GM12875 (cell line): ENCODE measurements at regions not wholly inside any gene's neighbourhood (a gene's known extent, or its start where the extent isn't known, plus 50 kb on each side); places are given as distances from the start of the nearest gene placed in this dataset.

Experiments used
- H3K4me3 ChIP-seq: one replicate; pipeline ENCODE4 v1.5.1; 2011; ENCODE audit warnings: low read depth, low read length, control low read depth
- TF ChIP-seq, protein P1 (sequence below): IDR thresholded peaks from 2 replicates; pipeline ENCODE4 v1.5.1; 2011; ENCODE audit warnings: low read depth, mild to moderate bottlenecking, control low read depth, inconsistent platforms, low read length, moderate library complexity, borderline replicate concordance; ENCODE audit not compliant: insufficient read depth

DNA sequence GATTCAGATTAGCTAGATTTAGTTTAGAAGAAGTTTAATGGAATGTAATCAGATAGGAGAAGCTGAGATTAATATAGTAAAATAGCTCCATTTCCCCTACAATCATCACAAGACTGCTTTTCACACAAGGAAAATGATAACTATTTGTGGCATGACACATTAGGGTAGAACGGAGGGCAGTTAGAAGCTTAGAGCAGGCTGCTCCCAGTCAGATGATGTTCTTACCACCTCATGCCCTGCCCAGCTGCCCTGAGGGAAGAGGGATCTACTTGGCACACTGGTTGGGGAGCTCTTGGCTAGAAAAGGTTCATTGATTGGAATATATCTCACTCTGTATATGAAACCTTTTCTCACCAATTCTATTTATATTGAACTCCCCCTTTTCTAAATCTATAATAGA is 180.7 kb upstream of the IL15 start:
- H3K4me3 ChIP-seq: no peak overlapping the region
- TF ChIP-seq, protein P1, sequence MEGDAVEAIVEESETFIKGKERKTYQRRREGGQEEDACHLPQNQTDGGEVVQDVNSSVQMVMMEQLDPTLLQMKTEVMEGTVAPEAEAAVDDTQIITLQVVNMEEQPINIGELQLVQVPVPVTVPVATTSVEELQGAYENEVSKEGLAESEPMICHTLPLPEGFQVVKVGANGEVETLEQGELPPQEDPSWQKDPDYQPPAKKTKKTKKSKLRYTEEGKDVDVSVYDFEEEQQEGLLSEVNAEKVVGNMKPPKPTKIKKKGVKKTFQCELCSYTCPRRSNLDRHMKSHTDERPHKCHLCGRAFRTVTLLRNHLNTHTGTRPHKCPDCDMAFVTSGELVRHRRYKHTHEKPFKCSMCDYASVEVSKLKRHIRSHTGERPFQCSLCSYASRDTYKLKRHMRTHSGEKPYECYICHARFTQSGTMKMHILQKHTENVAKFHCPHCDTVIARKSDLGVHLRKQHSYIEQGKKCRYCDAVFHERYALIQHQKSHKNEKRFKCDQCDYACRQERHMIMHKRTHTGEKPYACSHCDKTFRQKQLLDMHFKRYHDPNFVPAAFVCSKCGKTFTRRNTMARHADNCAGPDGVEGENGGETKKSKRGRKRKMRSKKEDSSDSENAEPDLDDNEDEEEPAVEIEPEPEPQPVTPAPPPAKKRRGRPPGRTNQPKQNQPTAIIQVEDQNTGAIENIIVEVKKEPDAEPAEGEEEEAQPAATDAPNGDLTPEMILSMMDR: no peak

DNA sequence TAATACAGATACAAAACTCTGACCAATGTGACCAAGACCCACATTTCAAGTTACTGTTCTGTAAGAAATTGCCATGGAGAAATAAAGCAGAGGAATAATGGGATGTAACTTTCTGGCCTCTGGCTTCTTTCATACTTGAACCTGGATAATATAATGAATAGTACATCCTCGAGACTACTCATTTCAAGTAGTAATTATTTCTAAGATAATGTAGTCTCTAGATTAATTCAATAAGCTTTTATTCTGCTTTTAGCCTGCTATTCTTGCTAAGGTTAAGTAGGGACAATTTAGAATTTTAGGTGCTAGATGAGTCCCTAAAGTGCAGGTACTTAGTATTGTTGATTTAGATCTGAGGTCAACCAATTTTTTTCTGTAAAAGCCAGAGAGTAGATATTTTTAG is 178.7 kb upstream of the IL15 start:
- TF ChIP-seq, protein P1: no peak
- H3K4me3 ChIP-seq: no peak overlapping the region

DNA sequence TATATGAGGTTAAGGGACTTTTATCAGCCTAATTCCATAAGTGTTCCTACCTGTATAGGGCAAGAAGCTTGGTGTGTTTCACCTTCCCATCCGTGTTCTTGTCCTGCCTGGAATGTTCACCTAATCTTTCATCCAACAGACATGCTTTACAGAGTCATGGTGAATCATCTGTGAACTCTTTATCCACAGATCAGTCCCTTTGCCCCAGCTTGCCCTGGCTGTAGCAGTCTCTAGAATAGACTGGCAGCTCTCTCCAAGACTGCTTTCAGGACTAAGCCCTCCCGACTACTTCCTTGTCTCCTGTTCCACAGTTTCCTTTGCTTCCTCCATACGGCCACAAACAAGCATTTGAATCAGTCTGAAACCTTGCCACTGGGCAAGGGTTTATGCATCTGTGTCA is 177.9 kb upstream of the IL15 start:
- no peak overlapping the region for H3K4me3 ChIP-seq
- TF ChIP-seq, protein P1: no peak

DNA sequence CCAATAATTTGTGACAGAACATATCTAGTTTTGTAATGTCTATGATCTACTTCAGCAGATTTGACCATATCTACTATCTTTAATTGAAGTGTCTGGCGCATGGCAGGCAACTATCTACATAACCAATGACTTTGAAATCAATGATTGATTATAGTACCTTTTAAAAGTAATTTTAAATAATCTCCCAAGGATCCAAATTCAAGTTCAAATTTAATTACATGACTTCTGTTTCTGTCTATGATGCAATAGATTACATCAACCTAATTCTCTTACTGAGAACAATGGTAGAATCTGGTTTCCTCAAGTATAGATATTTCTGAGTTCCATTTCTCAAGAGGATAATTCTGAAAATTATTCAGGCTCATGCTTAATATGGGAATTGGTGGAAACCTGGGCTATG is 177.4 kb upstream of the IL15 start:
- no peak overlapping the region for H3K4me3 ChIP-seq
- TF ChIP-seq, protein P1: no peak

DNA sequence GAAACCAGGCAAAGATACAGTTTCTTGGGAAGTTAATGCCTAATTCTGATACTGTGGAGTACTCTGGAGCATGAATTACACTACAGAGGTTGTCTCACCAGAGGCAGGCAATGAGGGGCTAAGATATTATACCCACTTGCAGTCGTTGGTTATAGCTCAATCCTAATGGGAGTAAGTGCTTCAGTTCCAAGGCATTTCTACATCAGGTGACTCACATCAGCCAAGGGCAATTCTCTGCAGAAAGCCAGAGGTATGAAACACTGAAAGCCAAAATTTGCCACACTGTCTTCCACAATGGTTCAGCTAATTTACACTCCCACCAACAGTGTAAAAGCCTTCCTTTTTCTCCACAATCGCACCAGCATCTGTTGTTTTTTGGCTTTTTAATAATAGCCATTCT is 174.0 kb upstream of the IL15 start:
- TF ChIP-seq, protein P1: no peak
- no peak overlapping the region for H3K4me3 ChIP-seq

DNA sequence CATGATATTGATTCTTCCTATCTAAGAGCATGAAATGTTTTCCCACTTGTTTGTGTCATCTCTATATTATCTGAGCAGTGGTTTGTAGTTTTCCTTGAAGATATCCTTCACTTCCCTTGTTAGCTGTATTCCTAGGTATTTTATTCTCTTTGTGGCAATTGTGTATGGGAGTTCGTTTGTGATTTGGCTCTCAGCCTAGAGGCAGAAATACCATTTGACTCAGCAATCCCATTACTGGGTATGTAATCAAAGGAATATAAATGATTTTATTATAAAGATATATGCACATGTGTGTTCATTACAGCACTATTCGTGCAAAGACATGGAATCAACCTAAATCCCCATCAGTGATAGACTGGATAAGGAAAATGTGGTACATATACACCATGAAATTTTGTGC is 172.7 kb upstream of the IL15 start:
- TF ChIP-seq, protein P1: no peak
- H3K4me3 ChIP-seq: no peak overlapping the region

DNA sequence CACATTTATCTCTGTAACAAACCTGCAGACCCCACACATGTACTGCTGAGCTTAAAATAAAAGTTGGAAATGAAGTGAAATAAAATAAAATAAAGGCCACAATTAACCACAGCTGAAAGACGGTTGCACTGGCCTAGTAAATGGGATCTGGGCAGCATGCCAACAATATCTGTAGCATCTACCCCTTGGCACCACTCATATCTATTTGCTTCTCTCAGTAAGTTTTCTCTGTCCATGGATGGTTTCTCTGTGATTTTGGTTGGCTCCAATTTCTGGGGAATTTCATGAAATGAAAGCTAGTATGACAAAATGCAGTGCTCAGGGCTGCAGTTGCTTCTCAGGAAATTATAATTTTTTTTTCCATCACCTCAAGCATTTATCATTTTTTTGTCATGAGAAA is 172.0 kb upstream of the IL15 start:
- H3K4me3 ChIP-seq: no peak overlapping the region
- TF ChIP-seq, protein P1: no peak
